GM23248 (cell line): ENCODE measurements at regions not wholly inside any gene's neighbourhood (a gene's known extent, or its start where the extent isn't known, plus 50 kb on each side); places are given as distances from the start of the nearest gene placed in this dataset.

Experiments used
- EZH2 ChIP-seq: fragments of 200-600 bp; sonication (generic); IDR thresholded peaks from 2 replicates; pipeline ENCODE4 v1.6.1; 2018; ENCODE audit warnings: antibody characterized with exemption, mild to moderate bottlenecking; ENCODE audit not compliant: insufficient read depth, poor library complexity, severe bottlenecking
- EZH2phosphoT487 ChIP-seq: fragments of 200-600 bp; sonication (generic); IDR thresholded peaks from 2 replicates; pipeline ENCODE4 v1.6.1; 2018; ENCODE audit warnings: antibody characterized with exemption, moderate library complexity, mild to moderate bottlenecking, low read depth; ENCODE audit not compliant: insufficient read depth

- TF ChIP-seq EZH2 (no peak), EZH2phosphoT487 (no peak)
Observed at GRCh38 chr17:73914536-73915274, 270.5 kb upstream of the SDK2 start.
